ENCODE measurements at regions not wholly inside any gene's neighbourhood (a gene's known extent, or its start where the extent isn't known, plus 50 kb on each side); places are given as distances from the start of the nearest gene placed in this dataset.

- TF ChIP-seq POLR2A (IDR thresholded peaks at IDR 0.05; ENCODE audit: extremely low read depth, insufficient read length) (no peak), CTCF (IDR thresholded peaks at IDR 0.05; ENCODE audit: low read depth, low read length) (no peak)
- TF ChIP-seq, protein P1, sequence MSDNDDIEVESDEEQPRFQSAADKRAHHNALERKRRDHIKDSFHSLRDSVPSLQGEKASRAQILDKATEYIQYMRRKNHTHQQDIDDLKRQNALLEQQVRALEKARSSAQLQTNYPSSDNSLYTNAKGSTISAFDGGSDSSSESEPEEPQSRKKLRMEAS (IDR thresholded peaks at IDR 0.05; ENCODE audit: low read depth, low read length), result no peak
Measured at GRCh38 chr7:17436126-17436525, 137.7 kb downstream of the AHR start.

All from NB4 (cell line).